OCI-LY3 (cell line): ENCODE measurements at regions not wholly inside any gene's neighbourhood (a gene's known extent, or its start where the extent isn't known, plus 50 kb on each side); places are given as distances from the start of the nearest gene placed in this dataset.
"Not testable (repeated sequence)": the region's sequence is repeated elsewhere in the genome, so short reads cannot be mapped to it uniquely, and the experiment has no call there.

Experiments
- H2AFZ ChIP-seq: fragments of 200-600, 300-600 bp; shearing (Covaris generic); 2 replicates; pipeline ENCODE4 v1.6.0; 2014; ENCODE audit warnings: antibody characterized with exemption, low read depth, low read length
- H3K27ac ChIP-seq: fragments of 200-600, 300-600 bp; sonication (generic); 2 replicates; pipeline ENCODE4 v1.5.1; 2014; ENCODE audit warnings: mild to moderate bottlenecking, low read length, moderate library complexity, mixed read lengths
- H3K27me3 ChIP-seq: fragments of 200-600, 300-600 bp; sonication (generic); 2 replicates; pipeline ENCODE4 v1.6.1; 2014; ENCODE audit warnings: low read depth, low read length, mixed read lengths
- H3K36me3 ChIP-seq: fragments of 200-600, 300-600 bp; sonication (generic); replicated peaks from 2 replicates; pipeline ENCODE3; 2014; ENCODE audit warnings: low read depth, low read length, mixed read lengths
- H3K4me1 ChIP-seq: fragments of 300-600, 200-600 bp; sonication (generic); 2 replicates; pipeline ENCODE4 v1.6.1; 2014; ENCODE audit warnings: low read length, mixed read lengths
- H3K4me2 ChIP-seq: fragments of 200-600, 300-600 bp; sonication (generic); 2 replicates; pipeline ENCODE4 v1.6.1; 2014; ENCODE audit warnings: low read length, mixed read lengths
- H3K4me3 ChIP-seq: fragments of 300-600, 200-600 bp; sonication (generic); 2 replicates; pipeline ENCODE4 v1.5.1; 2014; ENCODE audit warnings: antibody characterized with exemption, mild to moderate bottlenecking, low read length, moderate library complexity
- H3K79me2 ChIP-seq: fragments of 300-600, 200-600 bp; shearing (Covaris generic); 2 replicates; pipeline ENCODE4 v1.6.1; 2014; ENCODE audit warnings: mild to moderate bottlenecking, low read length, mixed read lengths
- H3K9ac ChIP-seq: fragments of 300-600, 200-600 bp; shearing (Covaris generic); 2 replicates; pipeline ENCODE4 v1.6.0; 2014; ENCODE audit warnings: mild to moderate bottlenecking, low read length, moderate library complexity
- H3K9me3 ChIP-seq: fragments of 200-600, 300-600 bp; shearing (Covaris generic); 2 replicates; pipeline ENCODE4 v1.6.1; 2014; ENCODE audit warnings: low read length, mixed read lengths; ENCODE audit not compliant: insufficient read depth
- H4K20me1 ChIP-seq: fragments of 200-600, 300-600 bp; sonication (generic); 2 replicates; pipeline ENCODE4 v1.6.1; 2016; ENCODE audit warnings: low read length, mixed read lengths; ENCODE audit not compliant: insufficient read depth
- CTCF ChIP-seq: fragments of 200-600, 300-600 bp; sonication (generic); IDR thresholded peaks from 2 replicates; pipeline ENCODE4 v1.5.1; 2014; ENCODE audit warnings: antibody characterized with exemption, low read length, low read depth
- EZH2phosphoT487 ChIP-seq: fragments of 200-600 bp; shearing (Covaris generic); IDR thresholded peaks from 2 replicates; pipeline ENCODE4 v1.6.1; 2018; ENCODE audit warnings: antibody characterized with exemption, mixed run types, low read depth

GRCh38 chr2:183543222-183543621, 419.0 kb downstream of the NUP35 start:
- H3K36me3 ChIP-seq: no peaks in the 10 kb centered on the region
- no peaks in the 10 kb centered on the region for H3K79me2 ChIP-seq
- peak overlapping the region; percentile 64; the same call in 1 of the 2 replicates for H2AFZ ChIP-seq
- peak overlapping the region; percentile 72 for H3K4me3 ChIP-seq
- no peak overlapping the region for H3K27ac ChIP-seq
- TF ChIP-seq CTCF (no peak), EZH2phosphoT487 (no peak)
- H3K4me2 ChIP-seq: peak overlapping the region; percentile 80
- no peaks in the 10 kb centered on the region for H4K20me1 ChIP-seq
- H3K4me1 ChIP-seq: peaks cover 12% of the 10 kb centered on the region
- no peaks in the 10 kb centered on the region for H3K9me3 ChIP-seq
- no peaks in the 10 kb centered on the region for H3K27me3 ChIP-seq
- H3K9ac ChIP-seq: peak overlapping the region; percentile 46; the same call in 1 of the 2 replicates

GRCh38 chr2:183543731-183544130, 419.5 kb downstream of the NUP35 start:
- peak overlapping the region; percentile 64; the same call in 1 of the 2 replicates for H2AFZ ChIP-seq
- no peaks in the 10 kb centered on the region for H3K79me2 ChIP-seq
- no peaks in the 10 kb centered on the region for H3K27me3 ChIP-seq
- no peaks in the 10 kb centered on the region for H3K36me3 ChIP-seq
- peak overlapping the region; percentile 72 for H3K4me3 ChIP-seq
- peaks cover 12% of the 10 kb centered on the region for H3K4me1 ChIP-seq
- H3K9me3 ChIP-seq: no peaks in the 10 kb centered on the region
- H3K27ac ChIP-seq: no peak overlapping the region
- H3K9ac ChIP-seq: peak overlapping the region; percentile 49; the same call in 1 of the 2 replicates
- no peaks in the 10 kb centered on the region for H4K20me1 ChIP-seq
- peak overlapping the region; percentile 80 for H3K4me2 ChIP-seq
- no peak for TF ChIP-seq EZH2phosphoT487
- no peak for TF ChIP-seq CTCF

- H3K27me3 ChIP-seq, H3K4me2 ChIP-seq, H3K79me2 ChIP-seq, H2AFZ ChIP-seq, H3K36me3 ChIP-seq, H3K9me3 ChIP-seq, H4K20me1 ChIP-seq, H3K27ac ChIP-seq, H3K9ac ChIP-seq, H3K4me3 ChIP-seq: not testable (repeated sequence)
- peaks cover 12% of the 10 kb centered on the region for H3K4me1 ChIP-seq
Measured at GRCh38 chr2:183546560-183547350, 422.5 kb downstream of the NUP35 start.

GRCh38 chr2:183552716-183553115, 428.5 kb downstream of the NUP35 start:
- no peaks in the 10 kb centered on the region for H3K27me3 ChIP-seq
- no peak overlapping the region for H3K27ac ChIP-seq
- no peak overlapping the region for H2AFZ ChIP-seq
- TF ChIP-seq CTCF (no peak), EZH2phosphoT487 (no peak)
- no peaks in the 10 kb centered on the region for H3K36me3 ChIP-seq
- H3K4me2 ChIP-seq: no peak overlapping the region
- H3K4me3 ChIP-seq: no peak overlapping the region
- no peak overlapping the region for H3K9ac ChIP-seq
- no peaks in the 10 kb centered on the region for H3K4me1 ChIP-seq
- no peaks in the 10 kb centered on the region for H3K9me3 ChIP-seq
- H3K79me2 ChIP-seq: no peaks in the 10 kb centered on the region
- H4K20me1 ChIP-seq: no peaks in the 10 kb centered on the region
